Activated T-helper 17 cell treated with anti-CD3 and anti-CD28 coated beads, Interleukin-2, amount 50 U/mL, for 72 hours (primary cell): ENCODE measurements at regions not wholly inside any gene's neighbourhood (a gene's known extent, or its start where the extent isn't known, plus 50 kb on each side); places are given as distances from the start of the nearest gene placed in this dataset.
"Not testable (repeated sequence)": the region's sequence is repeated elsewhere in the genome, so short reads cannot be mapped to it uniquely, and the experiment has no call there.

Experiments used
- ATAC-seq: fragments of 150-1000 bp; cut with Tn5 transposase; replicated peaks from 2 replicates; pipeline ENCODE4 v1.10.0; 2021; ENCODE audit warnings: mild to moderate bottlenecking, moderate library complexity
- H3K27ac Mint-ChIP-seq: one replicate; pipeline ENCODE4 v1.8.0; 2022; ENCODE audit warnings: mixed read lengths
- H3K27me3 Mint-ChIP-seq: one replicate; pipeline ENCODE4 v1.8.0; 2022; ENCODE audit warnings: mixed read lengths
- H3K36me3 Mint-ChIP-seq: one replicate; pipeline ENCODE4 v1.8.0; 2022; ENCODE audit warnings: low read depth, mild to moderate bottlenecking, mixed read lengths
- H3K4me1 Mint-ChIP-seq: one replicate; pipeline ENCODE4 v1.8.0; 2022; ENCODE audit warnings: mixed read lengths
- H3K4me3 Mint-ChIP-seq: one replicate; pipeline ENCODE4 v1.8.0; 2022; ENCODE audit warnings: mild to moderate bottlenecking, mixed read lengths
- H3K9me3 Mint-ChIP-seq: one replicate; pipeline ENCODE4 v1.8.0; 2022; ENCODE audit warnings: mixed read lengths

GRCh38 chrX:14302561-14302960, 226.8 kb upstream of the GLRA2 start:
- not testable (repeated sequence) for ATAC-seq, H3K4me1 Mint-ChIP-seq, H3K27me3 Mint-ChIP-seq, H3K4me3 Mint-ChIP-seq, H3K36me3 Mint-ChIP-seq, H3K9me3 Mint-ChIP-seq, H3K27ac Mint-ChIP-seq

DNA sequence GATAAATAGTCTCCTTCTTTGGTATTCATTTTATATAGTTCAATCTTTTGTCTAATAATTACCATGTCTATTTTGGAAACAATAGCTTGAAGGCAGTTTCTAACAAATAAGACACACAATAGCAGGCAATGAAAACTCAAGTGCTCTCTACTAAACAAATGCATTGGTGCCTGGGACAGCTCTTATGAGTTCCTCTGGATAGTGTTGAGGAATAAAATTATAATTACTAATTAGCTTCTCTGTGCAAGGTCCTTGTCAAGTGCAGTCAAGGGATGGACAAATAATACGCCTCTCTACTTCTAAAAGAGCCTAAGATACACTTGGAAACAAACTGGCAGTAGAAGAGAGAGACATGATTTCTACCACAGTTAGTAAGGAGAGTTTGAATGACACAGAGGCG, 229.0 kb upstream of the GLRA2 start:
- Mint-ChIP-seq H3K36me3 (no peaks in the 10 kb centered on the region), H3K27ac (no peak overlapping the region), H3K4me3 (no peak overlapping the region), H3K9me3 (no peaks in the 10 kb centered on the region), H3K27me3 (no peaks in the 10 kb centered on the region), H3K4me1 (no peaks in the 10 kb centered on the region)
- ATAC-seq = no peak

DNA sequence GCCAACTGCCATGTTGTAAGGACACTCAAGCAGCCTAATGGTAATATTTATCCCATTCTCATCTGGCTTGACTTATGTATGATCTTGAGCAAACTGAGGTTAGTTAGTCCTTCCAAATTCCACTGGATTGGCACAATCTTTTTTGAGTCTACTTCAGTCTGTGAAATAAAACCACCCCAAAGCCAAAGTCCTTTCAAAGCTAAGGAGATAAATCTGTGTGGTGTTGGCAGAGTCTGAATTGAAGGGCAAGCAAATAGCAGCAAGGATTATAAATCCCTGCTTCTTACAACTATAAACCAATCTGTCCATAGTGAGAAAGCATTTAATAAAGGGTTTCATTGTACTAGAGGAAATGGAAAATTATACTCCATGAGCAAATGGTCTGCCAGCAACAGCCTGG, 233.9 kb upstream of the GLRA2 start:
- no peak for ATAC-seq
- H3K4me3 Mint-ChIP-seq = no peak overlapping the region
- no peak overlapping the region for H3K27ac Mint-ChIP-seq
- H3K9me3 Mint-ChIP-seq = peaks cover 5% of the 10 kb centered on the region
- H3K4me1 Mint-ChIP-seq = no peaks in the 10 kb centered on the region
- H3K36me3 Mint-ChIP-seq = no peaks in the 10 kb centered on the region
- no peaks in the 10 kb centered on the region for H3K27me3 Mint-ChIP-seq

DNA sequence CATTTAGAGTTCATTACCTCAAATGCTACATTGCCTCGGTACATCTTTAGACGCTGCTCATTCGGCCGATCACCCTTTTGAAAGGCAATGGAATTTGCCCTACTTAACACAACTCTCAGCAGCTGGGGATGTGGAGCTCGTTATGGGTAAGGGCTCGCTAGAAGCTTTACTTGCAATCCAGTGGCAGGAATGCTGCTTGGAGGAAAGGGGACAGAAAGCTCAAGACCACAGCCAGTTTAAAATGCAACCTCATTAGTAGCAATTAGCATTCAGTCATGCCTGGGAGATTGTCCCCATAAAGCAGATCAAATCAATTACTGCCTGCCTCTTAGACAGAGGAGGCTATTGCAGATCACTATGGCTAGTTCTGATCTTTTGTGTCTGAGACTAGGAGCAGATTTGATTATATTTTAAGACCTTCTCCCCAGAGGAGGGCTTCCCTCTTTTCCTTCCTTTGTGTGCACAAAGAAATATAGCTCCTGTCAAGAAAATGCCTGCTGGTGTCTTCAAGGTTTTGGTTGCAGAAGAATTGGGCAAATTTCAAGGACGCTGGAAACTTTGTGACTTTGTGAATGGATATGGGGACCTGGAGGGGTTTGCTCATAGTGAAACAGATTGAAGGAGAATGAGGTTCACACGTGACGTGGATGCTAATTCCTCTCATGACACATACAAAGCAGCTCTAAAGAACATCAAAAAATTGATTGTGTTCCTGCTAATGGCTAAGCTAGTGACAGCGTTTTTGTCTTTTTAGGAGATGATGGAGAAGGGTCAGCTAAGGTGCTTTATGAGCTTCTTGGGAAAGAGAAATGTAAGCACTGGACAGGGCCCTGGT, 237.5 kb upstream of the GLRA2 start:
- Mint-ChIP-seq H3K9me3 (peaks cover 5% of the 10 kb centered on the region), H3K27me3 (no peaks in the 10 kb centered on the region), H3K4me3 (no peak overlapping the region), H3K27ac (no peak overlapping the region), H3K36me3 (no peaks in the 10 kb centered on the region), H3K4me1 (no peaks in the 10 kb centered on the region)
- no peak for ATAC-seq

DNA sequence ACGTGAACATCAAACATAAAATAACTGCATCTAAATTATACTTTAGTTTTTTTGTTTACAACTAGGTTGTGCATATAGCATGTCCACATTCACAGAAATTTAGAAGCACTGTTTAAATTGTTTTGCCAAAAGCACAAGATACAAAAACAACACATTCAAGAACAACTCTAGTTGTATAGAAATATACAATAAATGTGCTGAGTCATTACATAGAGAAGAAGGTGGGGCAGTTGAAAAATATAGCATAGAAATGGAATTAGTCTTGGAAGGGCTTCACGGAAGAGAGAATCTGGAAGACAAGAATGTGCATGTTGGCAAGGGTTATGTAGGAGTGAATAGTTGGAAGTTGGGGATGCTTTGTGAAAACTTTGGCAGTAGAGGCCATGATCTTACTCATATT, 239.0 kb upstream of the GLRA2 start:
- Mint-ChIP-seq H3K4me1 (no peaks in the 10 kb centered on the region), H3K27me3 (no peaks in the 10 kb centered on the region), H3K4me3 (no peak overlapping the region), H3K27ac (no peak overlapping the region), H3K36me3 (no peaks in the 10 kb centered on the region), H3K9me3 (peaks cover 5% of the 10 kb centered on the region)
- no peak for ATAC-seq

DNA sequence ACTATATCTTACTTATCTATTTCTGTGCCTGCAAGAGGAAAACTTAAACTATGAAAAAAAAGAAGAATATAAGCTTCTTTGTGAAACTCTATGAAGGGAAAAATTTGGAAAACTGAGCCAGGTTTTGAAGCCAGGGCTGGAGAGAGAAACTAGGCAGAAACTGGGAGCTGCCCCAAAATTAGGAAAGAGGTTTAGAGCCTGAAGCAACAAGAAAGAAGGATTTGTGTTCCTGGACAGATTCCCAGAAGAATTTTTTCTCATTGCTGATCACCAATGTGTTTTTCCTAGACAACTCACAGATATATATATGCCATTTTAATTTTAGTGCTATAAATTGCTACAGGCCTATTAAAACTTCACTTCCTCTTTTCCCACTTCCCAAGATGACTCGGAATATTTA, 245.0 kb upstream of the GEMIN8 start:
- ATAC-seq = no peak
- no peaks in the 10 kb centered on the region for H3K27me3 Mint-ChIP-seq
- H3K27ac Mint-ChIP-seq = no peak overlapping the region
- H3K4me1 Mint-ChIP-seq = no peaks in the 10 kb centered on the region
- no peaks in the 10 kb centered on the region for H3K36me3 Mint-ChIP-seq
- H3K4me3 Mint-ChIP-seq = no peak overlapping the region
- no peaks in the 10 kb centered on the region for H3K9me3 Mint-ChIP-seq

- Mint-ChIP-seq H3K27ac (no peak overlapping the region), H3K4me3 (no peak overlapping the region), H3K4me1 (no peaks in the 10 kb centered on the region), H3K27me3 (no peaks in the 10 kb centered on the region), H3K9me3 (no peaks in the 10 kb centered on the region), H3K36me3 (no peaks in the 10 kb centered on the region)
- ATAC-seq = no peak
Observed at GRCh38 chrX:14267216-14267615, 237.5 kb upstream of the GEMIN8 start.

GRCh38 chrX:14266705-14267104, 237.0 kb upstream of the GEMIN8 start:
- H3K27ac Mint-ChIP-seq = no peak overlapping the region
- no peaks in the 10 kb centered on the region for H3K27me3 Mint-ChIP-seq
- no peaks in the 10 kb centered on the region for H3K9me3 Mint-ChIP-seq
- ATAC-seq = no peak
- no peak overlapping the region for H3K4me3 Mint-ChIP-seq
- H3K4me1 Mint-ChIP-seq = no peaks in the 10 kb centered on the region
- no peaks in the 10 kb centered on the region for H3K36me3 Mint-ChIP-seq

DNA sequence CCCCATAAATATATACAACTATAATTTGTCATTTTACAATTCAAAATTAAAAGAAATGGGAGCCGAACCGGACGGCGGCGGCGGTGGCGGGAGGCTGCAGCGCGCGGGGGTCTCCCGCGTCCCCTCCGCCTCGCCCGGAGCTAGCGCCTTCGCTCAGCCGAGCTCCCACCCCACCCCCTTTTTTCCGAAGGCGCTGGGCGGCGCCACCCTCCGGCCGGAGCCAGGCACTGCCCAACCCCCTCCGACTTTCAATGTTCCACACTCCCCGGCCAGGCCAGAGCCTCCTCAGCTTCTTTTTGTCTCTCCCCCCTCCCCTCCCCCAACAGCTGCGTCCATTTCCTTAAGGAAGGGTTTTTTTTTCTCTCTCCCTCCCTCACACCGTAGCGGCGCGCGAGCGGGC, 214.1 kb upstream of the GEMIN8 start:
- no peaks in the 10 kb centered on the region for H3K9me3 Mint-ChIP-seq
- no peaks in the 10 kb centered on the region for H3K36me3 Mint-ChIP-seq
- no peak overlapping the region for H3K4me3 Mint-ChIP-seq
- ATAC-seq = no peak
- H3K27ac Mint-ChIP-seq = no peak overlapping the region
- H3K27me3 Mint-ChIP-seq = no peaks in the 10 kb centered on the region
- H3K4me1 Mint-ChIP-seq = no peaks in the 10 kb centered on the region

DNA sequence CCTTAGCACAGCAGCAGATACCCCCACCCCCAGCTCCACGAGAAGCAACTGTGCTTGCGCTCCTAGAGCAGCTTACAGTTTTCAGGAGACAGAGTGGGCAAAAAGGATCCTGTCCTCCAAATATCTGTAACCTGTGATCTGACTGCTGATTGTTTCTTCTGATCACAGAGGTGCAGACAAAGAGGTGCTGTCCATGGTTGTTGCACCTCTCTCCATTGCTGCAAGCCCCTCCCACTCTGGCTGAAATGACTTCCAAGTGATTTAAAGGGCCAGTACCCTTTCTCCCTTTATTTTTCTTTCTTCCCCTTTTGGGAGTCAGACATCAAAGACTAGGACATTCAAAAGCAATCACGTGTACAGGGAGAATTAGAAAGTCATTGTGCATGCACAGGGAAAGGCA, 205.3 kb upstream of the GEMIN8 start:
- ATAC-seq = no peak
- Mint-ChIP-seq H3K36me3 (no peaks in the 10 kb centered on the region), H3K4me3 (no peak overlapping the region), H3K27ac (no peak overlapping the region), H3K9me3 (no peaks in the 10 kb centered on the region), H3K4me1 (no peaks in the 10 kb centered on the region), H3K27me3 (no peaks in the 10 kb centered on the region)

- no peaks in the 10 kb centered on the region for H3K4me1 Mint-ChIP-seq
- H3K36me3 Mint-ChIP-seq = no peaks in the 10 kb centered on the region
- no peak overlapping the region for H3K27ac Mint-ChIP-seq
- no peaks in the 10 kb centered on the region for H3K9me3 Mint-ChIP-seq
- H3K27me3 Mint-ChIP-seq = no peaks in the 10 kb centered on the region
- no peak for ATAC-seq
- H3K4me3 Mint-ChIP-seq = no peak overlapping the region
Observed at GRCh38 chrX:14232688-14233087, 203.0 kb upstream of the GEMIN8 start.

DNA sequence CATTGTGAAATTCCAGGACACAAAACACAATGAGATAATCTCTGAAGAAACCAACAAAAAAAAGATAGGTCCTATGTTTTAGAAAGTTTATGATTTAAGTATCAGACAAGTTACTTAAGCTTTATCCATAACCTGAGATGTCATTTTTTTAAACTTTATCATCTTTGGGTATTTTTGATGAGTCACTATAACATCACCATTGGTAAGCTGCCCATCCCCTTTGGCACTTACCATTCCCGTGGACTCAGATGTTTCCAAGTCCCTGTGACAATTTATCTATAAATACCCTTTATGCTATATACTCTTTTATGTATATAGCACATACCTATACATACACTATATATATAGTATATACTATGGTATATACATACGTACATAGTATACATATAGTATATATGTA, 198.9 kb upstream of the GEMIN8 start:
- Mint-ChIP-seq H3K27me3 (no peaks in the 10 kb centered on the region), H3K27ac (no peak overlapping the region), H3K4me3 (no peak overlapping the region), H3K4me1 (no peaks in the 10 kb centered on the region), H3K9me3 (no peaks in the 10 kb centered on the region), H3K36me3 (no peaks in the 10 kb centered on the region)
- no peak for ATAC-seq

DNA sequence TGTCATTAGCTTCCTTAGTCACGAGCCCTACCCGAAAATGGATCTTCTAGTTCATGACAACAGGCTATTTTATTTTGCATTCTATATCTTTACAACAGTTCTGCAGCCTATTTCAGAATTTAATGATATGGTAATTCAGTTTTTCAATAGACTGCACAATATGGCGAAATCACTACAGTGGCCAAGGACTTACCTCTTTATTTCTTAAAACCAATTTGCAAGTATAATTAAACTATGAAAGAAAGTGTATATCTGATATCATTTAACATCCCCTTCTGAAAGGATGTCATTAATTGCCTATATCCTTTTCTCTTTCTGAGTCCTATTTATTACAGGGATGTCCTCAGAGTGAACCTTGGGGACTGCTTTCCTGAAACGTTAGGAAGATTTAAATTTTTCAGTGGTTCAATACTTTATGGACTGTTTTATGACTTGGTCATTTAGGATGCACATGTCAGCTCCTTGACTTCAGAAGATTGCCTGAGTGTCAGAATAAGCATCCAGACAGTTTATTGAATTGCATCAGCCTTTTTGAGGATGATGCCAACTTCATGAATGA, 190.8 kb upstream of the GEMIN8 start:
- H3K4me3 Mint-ChIP-seq = no peak overlapping the region
- no peak overlapping the region for H3K27ac Mint-ChIP-seq
- H3K36me3 Mint-ChIP-seq = no peaks in the 10 kb centered on the region
- H3K4me1 Mint-ChIP-seq = no peaks in the 10 kb centered on the region
- no peak for ATAC-seq
- no peaks in the 10 kb centered on the region for H3K27me3 Mint-ChIP-seq
- H3K9me3 Mint-ChIP-seq = no peaks in the 10 kb centered on the region

- Mint-ChIP-seq H3K4me1 (no peaks in the 10 kb centered on the region), H3K4me3 (no peak overlapping the region), H3K9me3 (no peaks in the 10 kb centered on the region), H3K27ac (no peak overlapping the region), H3K27me3 (peaks cover 6% of the 10 kb centered on the region), H3K36me3 (no peaks in the 10 kb centered on the region)
- ATAC-seq = no peak
Observed at GRCh38 chrX:14209034-14209433, 179.3 kb upstream of the GEMIN8 start.

GRCh38 chrX:14194711-14195110, 165.0 kb upstream of the GEMIN8 start:
- no peaks in the 10 kb centered on the region for H3K27me3 Mint-ChIP-seq
- H3K9me3 Mint-ChIP-seq = no peaks in the 10 kb centered on the region
- H3K4me1 Mint-ChIP-seq = no peaks in the 10 kb centered on the region
- H3K4me3 Mint-ChIP-seq = no peak overlapping the region
- no peak overlapping the region for H3K27ac Mint-ChIP-seq
- no peaks in the 10 kb centered on the region for H3K36me3 Mint-ChIP-seq
- ATAC-seq = no peak
